IPS-15b (cell line): ENCODE measurements at regions not wholly inside any gene's neighbourhood (a gene's known extent, or its start where the extent isn't known, plus 50 kb on each side); places are given as distances from the start of the nearest gene placed in this dataset.
"Not testable (repeated sequence)": the region's sequence is repeated elsewhere in the genome, so short reads cannot be mapped to it uniquely, and the experiment has no call there.

ENCODE experiments used
- H3K27me3 ChIP-seq: one replicate; pipeline ENCODE4 v1.6.1; 2013; ENCODE audit warnings: low read length; ENCODE audit not compliant: control insufficient read depth, insufficient read depth
- H3K36me3 ChIP-seq: one replicate; pipeline ENCODE4 v1.6.1; 2013; ENCODE audit warnings: low read length; ENCODE audit not compliant: control insufficient read depth, insufficient read depth
- H3K4me1 ChIP-seq: one replicate; pipeline ENCODE4 v1.6.1; 2013; ENCODE audit warnings: mild to moderate bottlenecking, low read length; ENCODE audit not compliant: control insufficient read depth, insufficient read depth
- H3K4me3 ChIP-seq: one replicate; pipeline ENCODE4 v1.5.1; 2013; ENCODE audit warnings: low read depth, low read length
- H3K9ac ChIP-seq: one replicate; pipeline ENCODE4 v1.6.1; 2013; ENCODE audit warnings: low read depth, mild to moderate bottlenecking, low read length
- H3K9me3 ChIP-seq: one replicate; pipeline ENCODE4 v1.6.1; 2013; ENCODE audit warnings: mild to moderate bottlenecking, low read length; ENCODE audit not compliant: control insufficient read depth, insufficient read depth

DNA sequence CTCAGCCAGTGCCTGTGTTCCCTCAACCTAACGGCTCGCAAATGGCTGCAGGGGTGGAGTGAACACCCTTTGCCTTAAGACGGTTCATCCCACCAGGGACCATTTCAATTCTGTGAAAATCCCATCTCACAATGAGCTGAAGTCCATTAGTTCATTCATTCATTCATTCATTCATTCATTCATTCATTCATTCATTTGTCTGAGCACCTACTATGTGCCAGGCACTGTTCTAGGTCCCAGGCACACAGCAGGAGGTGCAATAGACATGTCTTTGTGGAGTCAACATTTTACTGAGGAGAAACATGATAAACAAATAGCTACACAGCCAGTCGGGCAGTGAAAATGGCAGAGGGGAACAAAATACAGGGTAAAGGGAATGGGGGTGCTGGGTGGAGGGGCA is 618.8 kb downstream of the MATN1 start:
- H3K27me3 ChIP-seq = no peaks in the 10 kb centered on the region
- H3K36me3 ChIP-seq = no peaks in the 10 kb centered on the region
- H3K9ac ChIP-seq = no peak overlapping the region
- H3K4me3 ChIP-seq = no peak overlapping the region
- no peaks in the 10 kb centered on the region for H3K4me1 ChIP-seq
- H3K9me3 ChIP-seq = no peaks in the 10 kb centered on the region

DNA sequence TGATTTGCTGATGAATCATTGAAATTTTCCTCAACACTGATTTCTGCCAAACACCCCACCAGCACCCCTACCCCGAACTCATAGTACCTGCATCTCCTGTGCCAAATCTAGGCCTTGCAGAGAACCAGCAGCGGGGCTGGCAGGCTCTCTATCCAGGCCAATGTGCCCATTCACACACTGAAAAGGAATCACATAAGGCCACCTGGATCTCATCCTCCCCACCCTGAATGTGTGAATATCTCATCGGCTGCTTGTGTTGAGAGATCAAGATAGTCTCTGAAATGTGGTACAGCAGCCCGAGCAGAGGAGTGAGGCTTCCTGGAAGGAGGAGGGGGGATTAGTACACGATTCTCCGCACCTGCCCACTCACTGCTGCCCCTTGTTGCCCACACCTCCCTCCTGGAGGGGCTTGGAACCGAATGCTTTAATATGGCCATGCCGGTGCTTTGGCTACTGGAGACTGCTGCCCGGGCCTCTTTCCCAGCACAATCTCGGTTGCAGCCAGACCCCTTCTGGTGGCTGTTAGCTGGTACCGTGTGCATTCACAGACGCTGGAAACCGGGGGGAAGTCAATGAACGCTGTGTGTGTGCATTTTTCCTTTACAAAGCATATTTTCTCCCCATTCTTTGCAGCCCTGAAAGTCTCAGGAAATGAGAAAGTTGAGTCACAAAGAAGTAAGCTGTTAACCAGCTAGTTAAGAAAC is 619.5 kb downstream of the MATN1 start:
- H3K9me3 ChIP-seq = no peaks in the 10 kb centered on the region
- H3K4me1 ChIP-seq = no peaks in the 10 kb centered on the region
- no peaks in the 10 kb centered on the region for H3K36me3 ChIP-seq
- no peak overlapping the region for H3K4me3 ChIP-seq
- no peak overlapping the region for H3K9ac ChIP-seq
- H3K27me3 ChIP-seq = no peaks in the 10 kb centered on the region

DNA sequence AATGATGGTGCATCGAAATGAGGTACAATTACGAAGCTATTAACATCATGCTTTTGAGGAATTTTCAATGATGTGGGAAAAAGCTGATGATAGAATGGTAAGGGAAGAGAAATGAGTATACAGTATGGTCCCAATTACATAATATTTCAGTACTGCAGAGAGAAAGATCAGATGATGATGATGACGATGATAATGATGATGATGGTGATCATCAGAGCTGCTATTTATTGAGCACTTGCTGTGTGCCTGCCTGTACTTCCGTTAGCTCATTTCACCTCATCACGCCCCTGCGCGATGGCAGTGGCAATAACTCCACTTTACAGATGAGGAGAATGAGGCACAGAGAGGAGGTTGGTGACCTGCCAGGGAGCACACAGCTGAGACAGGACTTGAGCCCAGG is 620.8 kb downstream of the MATN1 start:
- H3K4me1 ChIP-seq = no peaks in the 10 kb centered on the region
- no peaks in the 10 kb centered on the region for H3K36me3 ChIP-seq
- no peak overlapping the region for H3K4me3 ChIP-seq
- H3K9ac ChIP-seq = no peak overlapping the region
- no peaks in the 10 kb centered on the region for H3K27me3 ChIP-seq
- H3K9me3 ChIP-seq = no peaks in the 10 kb centered on the region

DNA sequence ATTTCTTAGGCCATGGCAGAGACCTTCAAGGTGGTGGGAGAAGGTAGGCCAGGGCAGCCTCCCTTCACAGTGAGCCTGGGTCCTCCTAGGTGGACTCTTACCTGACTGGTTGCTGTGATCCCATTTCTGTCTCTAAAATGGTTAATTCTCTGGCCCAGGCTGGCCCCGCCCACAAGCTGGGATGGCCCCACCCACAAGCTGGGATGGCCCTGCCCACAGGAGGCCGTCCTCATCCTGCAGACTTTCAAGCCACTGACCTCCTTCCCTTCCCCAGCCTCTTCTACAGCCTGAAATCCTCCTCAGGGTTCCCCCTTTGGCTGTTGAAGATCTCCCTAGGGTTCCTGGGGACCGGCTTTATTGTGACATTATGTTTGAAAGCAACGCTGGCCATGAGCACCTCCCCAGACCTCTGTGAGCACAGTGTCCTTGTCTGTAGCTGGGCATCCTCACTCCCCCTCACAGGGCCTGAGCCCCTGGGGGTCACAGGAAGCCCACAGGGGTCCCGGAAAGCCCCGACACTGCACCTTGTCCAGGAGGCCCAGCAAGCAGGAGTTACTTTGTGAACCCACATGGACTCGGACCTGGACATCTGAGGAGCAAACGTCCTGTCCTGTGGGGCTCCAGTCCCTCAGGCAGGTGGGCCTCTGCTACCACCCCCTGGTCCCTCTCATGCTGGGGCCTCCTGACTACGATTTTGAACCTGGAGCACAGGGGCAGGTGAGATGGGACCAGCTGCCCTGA is 621.7 kb downstream of the MATN1 start:
- no peak overlapping the region for H3K9ac ChIP-seq
- H3K9me3 ChIP-seq = no peaks in the 10 kb centered on the region
- no peak overlapping the region for H3K4me3 ChIP-seq
- H3K27me3 ChIP-seq = no peaks in the 10 kb centered on the region
- H3K36me3 ChIP-seq = no peaks in the 10 kb centered on the region
- H3K4me1 ChIP-seq = no peaks in the 10 kb centered on the region

DNA sequence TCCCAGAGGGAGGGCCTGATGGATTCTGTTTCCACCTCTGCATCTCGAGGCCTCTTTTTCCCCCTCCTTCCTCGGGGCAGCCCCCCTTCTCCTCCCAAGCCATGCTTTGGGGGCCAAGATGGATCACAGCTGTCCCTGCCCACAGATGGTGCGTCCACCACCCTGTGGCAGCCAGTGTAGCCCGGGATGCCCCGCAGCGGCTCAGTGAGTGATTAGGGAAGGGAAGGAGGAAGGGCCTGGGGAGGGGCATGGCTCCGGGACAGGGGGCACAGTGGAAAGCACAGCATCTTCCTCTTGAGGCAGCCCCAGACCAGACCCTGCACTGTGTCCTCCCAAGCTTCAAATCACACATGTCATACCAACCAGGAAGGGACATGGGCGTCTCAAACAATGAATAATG is 622.4 kb downstream of the MATN1 start:
- no peaks in the 10 kb centered on the region for H3K36me3 ChIP-seq
- H3K9me3 ChIP-seq = no peaks in the 10 kb centered on the region
- no peaks in the 10 kb centered on the region for H3K27me3 ChIP-seq
- H3K9ac ChIP-seq = no peak overlapping the region
- H3K4me3 ChIP-seq = no peak overlapping the region
- H3K4me1 ChIP-seq = no peaks in the 10 kb centered on the region

DNA sequence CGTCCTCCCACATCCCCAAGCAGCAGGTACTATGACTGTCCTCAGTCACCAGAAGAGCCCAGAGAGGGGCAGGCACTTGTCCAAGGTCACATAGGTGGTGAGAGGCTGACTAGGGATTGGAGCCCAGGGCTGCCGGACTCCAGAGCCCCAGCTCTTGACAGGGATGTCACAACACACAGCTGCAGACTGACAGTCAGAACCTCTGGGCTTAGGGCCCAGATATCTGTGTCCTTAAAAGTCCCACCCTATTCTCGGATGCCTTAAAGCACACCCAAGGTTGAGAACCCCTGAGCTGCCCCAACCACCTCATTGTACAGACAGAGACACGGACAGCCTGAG is 622.9 kb downstream of the MATN1 start:
- Histone ChIP-seq H3K4me1 (no peaks in the 10 kb centered on the region), H3K9ac (no peak overlapping the region), H3K9me3 (no peaks in the 10 kb centered on the region), H3K36me3 (no peaks in the 10 kb centered on the region), H3K27me3 (no peaks in the 10 kb centered on the region), H3K4me3 (no peak overlapping the region)

DNA sequence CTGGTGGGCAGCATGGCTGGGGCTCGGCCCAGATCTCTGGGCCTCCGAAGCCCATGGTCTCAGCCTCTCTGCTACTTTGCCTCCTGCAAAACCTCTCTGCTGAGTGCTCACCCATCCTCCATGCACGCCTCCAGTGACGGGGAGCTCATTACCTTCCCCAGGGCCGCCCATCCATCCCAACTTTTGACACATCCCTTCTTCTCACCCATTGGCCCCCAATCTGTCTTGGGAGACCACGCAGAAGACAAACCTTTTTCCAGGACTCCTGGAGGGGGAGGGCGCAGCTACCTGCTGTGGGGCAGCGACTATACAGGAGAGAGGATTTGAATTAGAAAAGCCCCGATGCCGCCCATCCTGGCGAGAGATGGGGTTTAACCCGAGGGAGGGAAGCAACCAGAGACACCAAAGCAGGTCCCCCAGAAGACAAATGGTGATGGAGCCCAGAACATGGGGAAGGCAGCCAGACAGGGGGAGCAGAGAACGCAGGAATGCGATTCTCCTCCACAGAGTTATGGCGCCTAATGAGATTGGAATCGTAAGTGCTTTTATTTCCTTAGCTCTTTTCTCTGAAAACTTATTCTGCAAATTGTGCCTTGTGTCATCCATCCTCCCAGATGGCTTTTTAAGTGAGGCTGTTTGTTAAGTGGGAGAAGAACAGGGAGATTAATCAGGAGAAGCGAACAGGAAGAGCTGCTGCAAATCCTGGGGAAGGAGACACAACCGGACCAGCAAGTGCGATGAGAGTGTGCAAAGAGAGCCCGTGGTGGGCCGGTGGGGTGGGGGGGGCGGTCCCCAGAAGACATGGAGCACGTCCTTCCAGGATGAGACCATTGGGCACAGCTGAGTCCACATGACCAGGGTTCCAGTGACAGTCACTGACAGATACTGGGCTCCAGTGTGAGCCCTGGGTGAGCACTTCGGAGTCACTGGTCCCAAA is 623.5 kb downstream of the MATN1 start:
- Histone ChIP-seq H3K4me3 (no peak overlapping the region), H3K9me3 (no peaks in the 10 kb centered on the region), H3K36me3 (no peaks in the 10 kb centered on the region), H3K27me3 (no peaks in the 10 kb centered on the region), H3K4me1 (no peaks in the 10 kb centered on the region), H3K9ac (no peak overlapping the region)

DNA sequence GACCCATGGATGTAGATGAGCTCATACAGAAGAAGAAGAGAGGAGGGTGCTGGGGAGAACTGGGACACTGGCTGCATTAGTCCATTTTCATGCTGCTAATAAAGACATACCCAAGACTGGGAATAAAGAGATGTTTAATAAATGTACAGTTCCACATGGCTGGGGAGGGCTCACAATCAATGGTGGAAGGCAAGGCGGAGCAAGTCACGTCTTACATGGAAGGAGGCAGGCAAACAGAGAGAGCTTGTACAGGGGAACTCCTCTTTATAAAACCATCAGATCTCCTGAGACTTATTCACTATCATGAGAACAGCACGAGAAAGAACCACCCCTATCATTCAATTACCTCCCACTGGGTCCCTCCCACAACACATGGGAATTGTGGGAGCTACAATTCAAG is 625.5 kb downstream of the MATN1 start:
- not testable (repeated sequence) for H3K4me1 ChIP-seq, H3K9ac ChIP-seq, H3K27me3 ChIP-seq, H3K4me3 ChIP-seq, H3K9me3 ChIP-seq, H3K36me3 ChIP-seq

DNA sequence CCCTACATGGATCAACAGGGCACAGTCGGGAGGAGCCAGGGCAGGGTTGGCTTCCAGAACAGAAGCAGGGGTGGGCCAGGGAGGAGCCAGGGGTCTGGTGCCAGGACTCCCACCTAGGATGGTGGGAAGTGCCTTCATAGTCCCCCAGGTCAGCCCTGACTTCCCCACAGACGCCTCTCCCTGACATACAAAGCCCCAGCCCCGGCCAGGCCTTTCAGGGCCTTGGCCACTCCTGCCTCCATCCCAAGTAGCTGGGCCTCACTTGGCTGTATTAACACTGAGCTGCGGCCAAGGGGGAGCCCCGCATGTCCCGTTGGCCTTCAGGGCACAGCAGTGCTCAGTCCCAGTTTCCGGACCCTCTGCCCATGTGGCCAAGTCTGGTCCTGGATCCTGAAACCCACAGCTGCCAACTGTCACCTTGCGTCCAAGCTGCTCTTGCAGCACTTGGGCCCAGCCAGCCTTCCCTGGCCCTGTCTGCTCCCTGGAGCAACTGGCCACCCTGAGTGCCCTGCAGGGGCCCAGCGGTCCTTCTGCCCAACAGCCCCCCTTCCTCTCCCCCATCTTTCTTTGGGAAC is 627.8 kb downstream of the MATN1 start:
- no peaks in the 10 kb centered on the region for H3K4me1 ChIP-seq
- no peaks in the 10 kb centered on the region for H3K27me3 ChIP-seq
- no peak overlapping the region for H3K4me3 ChIP-seq
- H3K9me3 ChIP-seq = peaks cover 16% of the 10 kb centered on the region
- no peaks in the 10 kb centered on the region for H3K36me3 ChIP-seq
- H3K9ac ChIP-seq = no peak overlapping the region

DNA sequence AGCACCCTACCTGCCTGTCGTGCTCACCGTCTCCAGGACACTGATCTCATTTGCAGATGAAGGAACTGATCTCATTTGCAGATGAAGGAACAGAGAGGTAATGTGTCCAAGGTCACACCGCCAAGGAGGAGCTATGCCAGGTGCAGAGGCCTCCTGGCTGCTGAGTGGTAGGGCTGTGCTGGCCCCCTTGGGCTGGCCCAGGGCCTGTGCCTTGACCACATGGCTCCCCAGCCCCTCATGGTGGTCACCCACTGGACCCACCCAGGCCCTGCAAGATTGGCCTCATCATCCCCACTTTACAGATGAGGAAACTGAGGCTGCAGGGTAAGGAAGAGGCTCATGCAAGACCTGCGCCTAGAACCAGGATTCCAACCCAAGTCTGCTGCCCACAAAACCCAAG is 628.3 kb downstream of the MATN1 start:
- no peaks in the 10 kb centered on the region for H3K4me1 ChIP-seq

DNA sequence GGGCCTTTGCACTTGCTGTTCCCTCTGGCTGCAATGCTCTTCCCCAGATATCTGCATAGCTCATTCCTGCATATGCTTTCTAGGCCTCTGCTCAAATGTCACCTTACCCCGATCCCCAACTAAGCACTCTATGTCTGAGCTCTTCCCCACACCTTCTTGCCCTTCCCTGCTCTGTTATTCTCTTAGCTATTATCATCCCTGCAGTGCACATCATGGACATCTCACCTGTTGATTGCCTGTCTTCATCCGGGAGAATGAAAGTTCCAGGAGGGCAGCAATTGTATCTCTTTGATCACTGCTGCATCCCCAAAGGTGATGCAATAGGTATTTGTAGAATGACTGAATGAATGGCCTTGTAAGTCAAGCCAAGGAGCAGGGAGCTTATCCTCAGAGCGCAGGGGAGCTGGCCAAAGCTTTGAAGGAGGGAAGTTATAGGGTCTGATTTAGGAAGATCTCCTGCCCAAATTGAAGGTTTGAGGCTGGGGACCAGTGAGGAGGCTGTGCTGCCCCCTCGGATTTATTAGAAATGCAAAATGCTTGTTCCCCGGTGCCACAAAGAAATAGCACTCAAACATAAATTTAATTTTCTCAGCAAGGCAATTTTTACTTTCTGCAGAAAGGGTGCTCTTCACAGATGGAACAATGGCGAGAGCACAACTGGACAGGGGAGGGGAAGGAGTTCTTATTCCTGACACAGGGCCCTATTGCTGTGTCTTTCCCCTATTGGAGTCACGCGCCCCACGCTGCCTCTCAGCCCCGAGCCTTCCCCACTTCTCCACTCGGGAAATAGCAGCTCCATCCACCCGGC is 631.1 kb downstream of the MATN1 start:
- H3K4me1 ChIP-seq = no peaks in the 10 kb centered on the region
- no peaks in the 10 kb centered on the region for H3K36me3 ChIP-seq
- no peak overlapping the region for H3K4me3 ChIP-seq
- peaks cover 16% of the 10 kb centered on the region for H3K9me3 ChIP-seq
- no peak overlapping the region for H3K9ac ChIP-seq
- no peaks in the 10 kb centered on the region for H3K27me3 ChIP-seq

More for the DNA sequence above, 628.3 kb downstream of the MATN1 start:
- Histone ChIP-seq H3K27me3 (no peaks in the 10 kb centered on the region), H3K9me3 (peaks cover 16% of the 10 kb centered on the region), H3K4me3 (no peak overlapping the region), H3K9ac (no peak overlapping the region), H3K36me3 (no peaks in the 10 kb centered on the region)
